ENCODE measurements at regions not wholly inside any gene's neighbourhood (a gene's known extent, or its start where the extent isn't known, plus 50 kb on each side); places are given as distances from the start of the nearest gene placed in this dataset.

DNA sequence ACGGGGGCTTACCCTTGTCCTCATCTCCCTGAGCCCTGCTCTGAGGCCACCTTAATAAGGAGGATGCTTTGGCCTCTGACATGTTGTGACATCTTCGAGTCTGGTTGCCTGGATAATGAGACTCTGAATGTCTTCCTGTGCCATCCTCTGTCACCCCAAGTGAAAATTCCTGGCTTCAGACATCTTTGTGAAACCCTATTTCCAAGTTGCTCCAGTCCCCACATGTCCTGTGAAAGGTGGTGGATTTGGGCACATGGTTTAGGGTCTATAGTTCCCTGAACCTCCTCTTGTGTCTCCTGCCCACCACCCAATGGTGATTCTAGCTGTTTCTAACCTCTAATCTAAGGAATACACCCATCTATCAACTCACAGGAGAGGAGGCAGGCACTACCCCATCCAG is 223.1 kb upstream of the GLI3 start:
- Histone ChIP-seq H3K9me3 (ENCODE audit: insufficient read depth, low read depth, low read length) (no peaks in the 10 kb centered on the region), H3K4me3 (ENCODE audit: low read length) (no peak overlapping the region), H3K4me1 (ENCODE audit: insufficient read depth, low read length) (no peaks in the 10 kb centered on the region), H3K27me3 (ENCODE audit: insufficient read depth, low read length) (no peaks in the 10 kb centered on the region), H3K36me3 (ENCODE audit: insufficient read depth, low read length) (no peaks in the 10 kb centered on the region), H3K9ac (ENCODE audit: low read depth, low read length) (no peak overlapping the region), H3K27ac (ENCODE audit: low read depth, low read length) (no peak overlapping the region)
- WGBS: 84% methylated on average over 2 of the region's 2 CpGs

DNA sequence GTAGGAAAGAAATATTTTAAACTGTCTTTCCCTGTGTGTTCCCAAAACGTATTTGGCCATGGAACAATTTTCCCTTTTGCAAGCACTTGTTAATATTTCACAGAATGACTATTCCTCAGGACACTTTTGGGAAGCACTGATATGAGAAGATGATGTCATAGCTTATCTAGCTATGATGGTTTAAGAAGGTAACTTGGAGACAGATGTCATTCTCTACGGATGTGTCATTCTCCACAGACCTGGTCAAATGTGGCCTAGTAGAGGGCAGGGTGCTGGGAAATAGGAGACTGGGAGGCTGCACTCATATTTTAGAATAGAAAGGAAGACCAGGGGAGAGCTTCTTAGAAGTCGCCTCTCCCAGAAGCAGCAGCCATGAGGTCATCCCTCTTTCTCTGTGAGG is 220.7 kb upstream of the GLI3 start:
- no peaks in the 10 kb centered on the region for H3K4me1 ChIP-seq (ENCODE audit: insufficient read depth, low read length)
- no peaks in the 10 kb centered on the region for H3K9me3 ChIP-seq (ENCODE audit: insufficient read depth, low read depth, low read length)
- H3K27ac ChIP-seq (ENCODE audit: low read depth, low read length): no peak overlapping the region
- no peaks in the 10 kb centered on the region for H3K36me3 ChIP-seq (ENCODE audit: insufficient read depth, low read length)
- no peak overlapping the region for H3K4me3 ChIP-seq (ENCODE audit: low read length)
- H3K27me3 ChIP-seq (ENCODE audit: insufficient read depth, low read length): no peaks in the 10 kb centered on the region
- no peak overlapping the region for H3K9ac ChIP-seq (ENCODE audit: low read depth, low read length)
- 94% methylated on average over 3 of the region's 3 CpGs for WGBS

- no peak overlapping the region for H3K9ac ChIP-seq (ENCODE audit: low read depth, low read length)
- H3K4me1 ChIP-seq (ENCODE audit: insufficient read depth, low read length): no peaks in the 10 kb centered on the region
- no peaks in the 10 kb centered on the region for H3K9me3 ChIP-seq (ENCODE audit: insufficient read depth, low read depth, low read length)
- no peaks in the 10 kb centered on the region for H3K27me3 ChIP-seq (ENCODE audit: insufficient read depth, low read length)
- no peaks in the 10 kb centered on the region for H3K36me3 ChIP-seq (ENCODE audit: insufficient read depth, low read length)
- no peak overlapping the region for H3K4me3 ChIP-seq (ENCODE audit: low read length)
- H3K27ac ChIP-seq (ENCODE audit: low read depth, low read length): no peak overlapping the region
- 89% methylated on average over 4 of the region's 4 CpGs for WGBS
Observed at GRCh38 chr7:42456756-42457276, 219.8 kb upstream of the GLI3 start.

DNA sequence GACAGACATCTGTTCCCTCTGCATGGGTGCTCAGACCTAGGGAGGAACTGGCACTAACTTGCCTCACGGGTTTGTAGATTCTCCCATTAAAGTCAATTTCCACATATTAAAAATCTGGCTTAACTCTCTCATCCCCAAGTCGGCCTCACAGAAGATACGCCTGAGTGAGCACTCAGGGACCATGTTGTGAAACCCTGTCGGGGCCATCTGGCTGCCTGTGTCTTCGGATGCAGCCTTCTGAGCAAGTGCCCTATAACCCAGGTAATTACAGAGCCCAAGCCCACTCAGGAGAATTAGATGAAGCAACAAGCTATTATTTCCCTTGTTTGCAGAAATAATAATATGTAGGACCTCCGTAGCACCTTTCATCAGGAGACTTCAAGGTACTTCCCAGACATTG is 219.3 kb upstream of the GLI3 start:
- 81% methylated on average over 5 of the region's 6 CpGs for WGBS
- no peaks in the 10 kb centered on the region for H3K36me3 ChIP-seq (ENCODE audit: insufficient read depth, low read length)
- H3K4me1 ChIP-seq (ENCODE audit: insufficient read depth, low read length): no peaks in the 10 kb centered on the region
- H3K27ac ChIP-seq (ENCODE audit: low read depth, low read length): no peak overlapping the region
- H3K9ac ChIP-seq (ENCODE audit: low read depth, low read length): no peak overlapping the region
- H3K4me3 ChIP-seq (ENCODE audit: low read length): no peak overlapping the region
- H3K27me3 ChIP-seq (ENCODE audit: insufficient read depth, low read length): no peaks in the 10 kb centered on the region
- no peaks in the 10 kb centered on the region for H3K9me3 ChIP-seq (ENCODE audit: insufficient read depth, low read depth, low read length)

- H3K9me3 ChIP-seq (ENCODE audit: insufficient read depth, low read depth, low read length): no peaks in the 10 kb centered on the region
- no peak overlapping the region for H3K4me3 ChIP-seq (ENCODE audit: low read length)
- H3K9ac ChIP-seq (ENCODE audit: low read depth, low read length): no peak overlapping the region
- H3K27me3 ChIP-seq (ENCODE audit: insufficient read depth, low read length): no peaks in the 10 kb centered on the region
- 97% methylated on average over 9 of the region's 9 CpGs for WGBS
- no peaks in the 10 kb centered on the region for H3K36me3 ChIP-seq (ENCODE audit: insufficient read depth, low read length)
- no peaks in the 10 kb centered on the region for H3K4me1 ChIP-seq (ENCODE audit: insufficient read depth, low read length)
- H3K27ac ChIP-seq (ENCODE audit: low read depth, low read length): no peak overlapping the region
Observed at GRCh38 chr7:42453931-42454361, 216.9 kb upstream of the GLI3 start.

GRCh38 chr7:42452356-42452755 is 215.3 kb upstream of the GLI3 start:
- H3K4me3 ChIP-seq (ENCODE audit: low read length): no peak overlapping the region
- H3K4me1 ChIP-seq (ENCODE audit: insufficient read depth, low read length): no peaks in the 10 kb centered on the region

DNA sequence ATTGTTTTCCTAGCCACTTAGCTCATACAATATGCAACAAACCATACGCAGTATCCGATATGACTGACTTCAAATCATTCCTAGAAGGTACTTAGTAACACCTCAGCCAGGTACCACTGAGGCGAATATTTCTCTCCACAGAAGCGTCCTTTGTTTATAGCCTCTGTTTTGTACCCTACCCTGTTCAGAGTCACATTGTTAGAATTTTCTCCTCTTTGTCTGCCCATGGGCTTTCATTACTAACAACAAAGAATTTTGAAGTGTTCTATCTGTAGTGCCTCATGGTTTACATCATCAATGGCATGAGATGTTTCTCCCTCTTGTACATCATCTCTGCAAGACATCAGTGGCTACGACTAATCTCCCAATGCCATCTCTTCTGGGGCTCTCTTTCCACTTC is 212.4 kb upstream of the GLI3 start:
- H3K9me3 ChIP-seq (ENCODE audit: insufficient read depth, low read depth, low read length): no peaks in the 10 kb centered on the region
- no peaks in the 10 kb centered on the region for H3K27me3 ChIP-seq (ENCODE audit: insufficient read depth, low read length)
- H3K4me3 ChIP-seq (ENCODE audit: low read length): no peak overlapping the region
- no peak overlapping the region for H3K9ac ChIP-seq (ENCODE audit: low read depth, low read length)
- no peaks in the 10 kb centered on the region for H3K36me3 ChIP-seq (ENCODE audit: insufficient read depth, low read length)
- 95% methylated on average over 5 of the region's 5 CpGs for WGBS
- H3K4me1 ChIP-seq (ENCODE audit: insufficient read depth, low read length): no peaks in the 10 kb centered on the region
- H3K27ac ChIP-seq (ENCODE audit: low read depth, low read length): no peak overlapping the region

More at GRCh38 chr7:42452356-42452755, 215.3 kb upstream of the GLI3 start:
- 97% methylated on average over 4 of the region's 4 CpGs for WGBS
- Histone ChIP-seq H3K9me3 (ENCODE audit: insufficient read depth, low read depth, low read length) (no peaks in the 10 kb centered on the region), H3K27me3 (ENCODE audit: insufficient read depth, low read length) (no peaks in the 10 kb centered on the region), H3K9ac (ENCODE audit: low read depth, low read length) (no peak overlapping the region), H3K27ac (ENCODE audit: low read depth, low read length) (no peak overlapping the region), H3K36me3 (ENCODE audit: insufficient read depth, low read length) (no peaks in the 10 kb centered on the region)

DNA sequence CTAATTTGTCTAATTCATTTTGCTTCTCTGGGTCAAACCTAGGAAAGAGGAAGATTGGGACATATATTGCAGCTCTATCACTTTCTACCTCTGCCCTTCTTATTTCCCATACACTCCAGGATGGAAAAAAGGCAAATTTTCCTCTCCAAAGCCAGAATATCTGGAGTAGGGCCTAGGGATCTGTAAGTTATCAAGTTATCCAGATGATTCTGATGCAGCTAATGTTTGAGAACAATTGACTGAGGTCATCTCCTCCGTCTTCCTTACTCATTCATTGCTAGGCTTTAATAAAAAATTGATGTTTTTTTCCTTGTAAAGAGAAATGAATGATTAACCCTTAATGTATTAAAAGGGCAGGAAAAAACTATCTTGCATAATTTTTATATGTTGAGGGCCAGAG is 211.9 kb upstream of the GLI3 start:
- no peaks in the 10 kb centered on the region for H3K4me1 ChIP-seq (ENCODE audit: insufficient read depth, low read length)
- H3K36me3 ChIP-seq (ENCODE audit: insufficient read depth, low read length): no peaks in the 10 kb centered on the region
- no peaks in the 10 kb centered on the region for H3K27me3 ChIP-seq (ENCODE audit: insufficient read depth, low read length)
- no peak overlapping the region for H3K9ac ChIP-seq (ENCODE audit: low read depth, low read length)
- H3K27ac ChIP-seq (ENCODE audit: low read depth, low read length): no peak overlapping the region
- WGBS: no CpG with 5 or more reads among the region's 1 CpG
- no peaks in the 10 kb centered on the region for H3K9me3 ChIP-seq (ENCODE audit: insufficient read depth, low read depth, low read length)
- no peak overlapping the region for H3K4me3 ChIP-seq (ENCODE audit: low read length)

GRCh38 chr7:42445691-42446090 is 208.7 kb upstream of the GLI3 start:
- Histone ChIP-seq H3K27me3 (ENCODE audit: insufficient read depth, low read length) (no peaks in the 10 kb centered on the region), H3K4me3 (ENCODE audit: low read length) (no peak overlapping the region), H3K36me3 (ENCODE audit: insufficient read depth, low read length) (no peaks in the 10 kb centered on the region), H3K9me3 (ENCODE audit: insufficient read depth, low read depth, low read length) (no peaks in the 10 kb centered on the region), H3K9ac (ENCODE audit: low read depth, low read length) (no peak overlapping the region), H3K4me1 (ENCODE audit: insufficient read depth, low read length) (no peaks in the 10 kb centered on the region), H3K27ac (ENCODE audit: low read depth, low read length) (no peak overlapping the region)

DNA sequence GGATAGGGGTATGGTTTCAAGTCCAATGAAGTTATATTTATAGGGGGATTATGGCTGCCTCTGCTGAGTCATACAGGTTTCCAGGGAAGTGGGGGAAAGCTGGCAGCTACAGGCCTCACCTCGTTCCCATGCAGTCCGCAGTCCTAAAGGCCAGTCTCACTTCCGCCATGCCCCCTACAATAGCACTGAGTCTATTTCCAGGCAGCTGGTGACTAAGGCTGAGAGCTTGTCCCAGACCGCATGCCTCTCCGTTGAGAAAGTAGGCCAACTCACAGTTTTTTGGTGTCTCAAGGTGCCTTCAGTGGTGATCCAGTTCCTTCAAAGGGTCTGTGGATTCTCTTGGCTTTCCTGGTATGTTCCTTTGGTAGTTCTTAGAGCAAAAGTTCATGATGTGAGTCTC is 203.9 kb upstream of the GLI3 start:
- no peak overlapping the region for H3K9ac ChIP-seq (ENCODE audit: low read depth, low read length)
- H3K27ac ChIP-seq (ENCODE audit: low read depth, low read length): no peak overlapping the region
- no peaks in the 10 kb centered on the region for H3K9me3 ChIP-seq (ENCODE audit: insufficient read depth, low read depth, low read length)
- H3K4me3 ChIP-seq (ENCODE audit: low read length): no peak overlapping the region
- H3K27me3 ChIP-seq (ENCODE audit: insufficient read depth, low read length): no peaks in the 10 kb centered on the region
- WGBS: 93% methylated on average over 5 of the region's 5 CpGs
- no peaks in the 10 kb centered on the region for H3K36me3 ChIP-seq (ENCODE audit: insufficient read depth, low read length)
- no peaks in the 10 kb centered on the region for H3K4me1 ChIP-seq (ENCODE audit: insufficient read depth, low read length)

DNA sequence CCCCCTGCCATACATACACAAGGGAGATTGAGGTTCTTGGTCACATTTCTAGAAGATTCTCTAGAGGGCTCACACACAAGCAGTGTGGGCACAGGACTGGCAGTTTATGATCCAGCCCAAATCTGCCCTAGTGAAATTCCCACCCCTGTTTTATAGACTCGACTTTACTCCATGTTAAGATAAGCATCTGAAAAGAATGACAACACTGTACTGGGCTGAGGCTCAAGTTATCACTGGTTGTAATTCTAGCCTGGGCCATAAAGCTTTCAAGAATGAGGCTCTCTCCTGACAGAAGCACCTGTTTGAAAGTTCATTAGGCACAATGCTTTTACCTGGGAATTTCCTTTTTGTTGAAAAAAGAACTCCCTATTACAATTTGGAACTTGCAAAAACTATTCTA is 195.6 kb upstream of the GLI3 start:
- H3K36me3 ChIP-seq (ENCODE audit: insufficient read depth, low read length): no peaks in the 10 kb centered on the region
- 75% methylated on average over 1 of the region's 1 CpG for WGBS
- no peaks in the 10 kb centered on the region for H3K9me3 ChIP-seq (ENCODE audit: insufficient read depth, low read depth, low read length)
- no peaks in the 10 kb centered on the region for H3K27me3 ChIP-seq (ENCODE audit: insufficient read depth, low read length)
- H3K4me1 ChIP-seq (ENCODE audit: insufficient read depth, low read length): no peaks in the 10 kb centered on the region
- no peak overlapping the region for H3K4me3 ChIP-seq (ENCODE audit: low read length)
- H3K9ac ChIP-seq (ENCODE audit: low read depth, low read length): no peak overlapping the region
- H3K27ac ChIP-seq (ENCODE audit: low read depth, low read length): no peak overlapping the region

GRCh38 chr7:42431873-42432272 is 194.9 kb upstream of the GLI3 start:
- Histone ChIP-seq H3K36me3 (ENCODE audit: insufficient read depth, low read length) (no peaks in the 10 kb centered on the region), H3K4me3 (ENCODE audit: low read length) (no peak overlapping the region), H3K4me1 (ENCODE audit: insufficient read depth, low read length) (no peaks in the 10 kb centered on the region), H3K27ac (ENCODE audit: low read depth, low read length) (no peak overlapping the region), H3K27me3 (ENCODE audit: insufficient read depth, low read length) (no peaks in the 10 kb centered on the region), H3K9me3 (ENCODE audit: insufficient read depth, low read depth, low read length) (no peaks in the 10 kb centered on the region), H3K9ac (ENCODE audit: low read depth, low read length) (no peak overlapping the region)
- 72% methylated on average over 2 of the region's 2 CpGs for WGBS

Data from HUES64 (cell line).